H1 (cell line): ENCODE measurements at regions not wholly inside any gene's neighbourhood (a gene's known extent, or its start where the extent isn't known, plus 50 kb on each side); places are given as distances from the start of the nearest gene placed in this dataset.

Source experiments
- CTCF ChIA-PET: fragments of 300-600 bp; sonication (Branson Sonifier 250); formaldehyde crosslinking; loops from one replicate; lab custom pipeline; 2021; ENCODE audit not compliant: partially characterized antibody; lab: Charles Lee
- POLR2A ChIA-PET: fragments of 300-600 bp; sonication (Branson Sonifier 250); formaldehyde crosslinking; loops from one replicate; lab custom pipeline; 2021; ENCODE audit warnings: inconsistent platforms; ENCODE audit not compliant: partially characterized antibody; lab: Charles Lee
- DNase-seq, 2 experiments: peaks; one replicate each; pipeline versions ENCODE4 v3.0.0 to v3.0.0-alpha.2; 2010 to 2022; ENCODE audit warnings: low spot score in 2 of 2, low read depth in 1 of 2, mixed read lengths in 1 of 2
- FAIRE-seq: peaks from 2 replicates; lab custom pipeline; 2011; peaks lifted over from hg19 to GRCh38; lab: Jason Lieb, UNC
- H2AFZ ChIP-seq: 2 replicates; pipeline ENCODE4 v1.8.1; 2012; ENCODE audit warnings: low read length, inconsistent platforms
- H2AK5ac ChIP-seq: 2 replicates; pipeline ENCODE4 v1.6.1; 2013; ENCODE audit warnings: low read depth, low read length
- H2BK120ac ChIP-seq: replicated peaks from 2 replicates; pipeline ENCODE3; 2013; ENCODE audit warnings: low read depth, low read length, inconsistent platforms
- H2BK12ac ChIP-seq: 2 replicates; pipeline ENCODE4 v1.6.1; 2013; ENCODE audit warnings: low read depth, low read length
- H2BK15ac ChIP-seq: 2 replicates; pipeline ENCODE4 v1.6.1; 2013; ENCODE audit warnings: low read length
- H2BK20ac ChIP-seq: 2 replicates; pipeline ENCODE4 v1.6.1; 2013; ENCODE audit warnings: low read length
- H2BK5ac ChIP-seq: 2 replicates; pipeline ENCODE4 v1.6.1; 2013; ENCODE audit warnings: low read depth, low read length
- H3K14ac ChIP-seq: 2 replicates; pipeline ENCODE4 v1.6.1; 2013; ENCODE audit warnings: inconsistent platforms; ENCODE audit not compliant: insufficient read length
- H3K18ac ChIP-seq: 2 replicates; pipeline ENCODE4 v1.6.1; 2013; ENCODE audit warnings: low read length; ENCODE audit errors: extremely low read depth
- H3K23ac ChIP-seq: 2 replicates; pipeline ENCODE4 v1.6.1; 2013; ENCODE audit warnings: inconsistent platforms; ENCODE audit not compliant: insufficient read length
- H3K23me2 ChIP-seq: 2 replicates; pipeline ENCODE4 v1.6.1; 2013; ENCODE audit warnings: low read depth, low read length
- H3K27ac ChIP-seq: 2 replicates; pipeline ENCODE4 v1.6.1; 2011; ENCODE audit warnings: low read depth, low read length, inconsistent platforms
- H3K27me3 ChIP-seq, 4 experiments: replicated peaks in 1 of 4; 1 replicate in 1 of 4; 2 replicates in 3 of 4; pipeline versions ENCODE4 v1.6.1 to v1.8.1; 2011 to 2013; ENCODE audit warnings: low read length in 3 of 4, mild to moderate bottlenecking in 3 of 4, inconsistent platforms in 2 of 4, mixed read lengths in 2 of 4, moderate library complexity in 1 of 4; ENCODE audit not compliant: control insufficient read depth in 3 of 4, insufficient read depth in 3 of 4; ENCODE audit errors: extremely low read depth in 1 of 4
- H3K36me3 ChIP-seq, 4 experiments: 2 replicates each; pipeline versions ENCODE4 v1.6.1 to v1.8.1; 2011 to 2013; ENCODE audit warnings: mild to moderate bottlenecking in 4 of 4, low read length in 3 of 4, moderate library complexity in 2 of 4, control low read depth in 1 of 4, inconsistent platforms in 1 of 4; ENCODE audit not compliant: insufficient read depth in 4 of 4, control insufficient read depth in 2 of 4
- H3K4ac ChIP-seq: replicated peaks from 2 replicates; pipeline ENCODE3; 2013; ENCODE audit warnings: low read length, low read depth, mixed read lengths, inconsistent platforms; ENCODE audit not compliant: insufficient read length
- H3K4me1 ChIP-seq, 4 experiments: replicated peaks in 1 of 4; 1 replicate in 1 of 4; 2 replicates in 3 of 4; pipeline versions ENCODE4 v1.6.1 to v1.8.1; 2011 to 2013; ENCODE audit warnings: low read length in 3 of 4, inconsistent platforms in 2 of 4, mixed read lengths in 1 of 4; ENCODE audit not compliant: insufficient read depth in 4 of 4, control insufficient read depth in 3 of 4
- H3K4me2 ChIP-seq, 2 experiments: 2 replicates each; pipeline versions ENCODE4 v1.6.1 to v1.8.1; 2011 to 2013; ENCODE audit warnings: low read depth in 2 of 2, low read length in 2 of 2, control low read depth in 1 of 2, inconsistent platforms in 1 of 2, mild to moderate bottlenecking in 1 of 2; ENCODE audit not compliant: insufficient read depth in 1 of 2
- H3K4me3 ChIP-seq, 4 experiments: fragments of 200-600, 300-600 bp in 1 of 4; sonication (generic), shearing (Covaris generic), sonication (Bioruptor Twin) in 1 of 4; 2 replicates each; pipeline versions ENCODE4 v1.5.1 to v1.8.1; 2011 to 2016; ENCODE audit warnings: low read length in 4 of 4, low read depth in 3 of 4, control low read depth in 2 of 4, inconsistent platforms in 2 of 4, mild to moderate bottlenecking in 2 of 4, mixed read lengths in 1 of 4, moderate library complexity in 1 of 4; ENCODE audit not compliant: insufficient read depth in 2 of 4; ENCODE audit errors: extremely low read depth in 1 of 4
- H3K56ac ChIP-seq: replicated peaks from 2 replicates; pipeline ENCODE3; 2013; ENCODE audit warnings: low read depth, mild to moderate bottlenecking, mixed read lengths, low read length, inconsistent platforms; ENCODE audit not compliant: insufficient read length
- H3K79me1 ChIP-seq: 2 replicates; pipeline ENCODE4 v1.6.1; 2013; ENCODE audit warnings: low read depth, low read length, control low read depth
- H3K79me2 ChIP-seq, 2 experiments: 2 replicates each; pipeline versions ENCODE4 v1.6.1 to v1.8.1; 2012 to 2013; ENCODE audit warnings: low read length in 2 of 2, mild to moderate bottlenecking in 2 of 2, inconsistent platforms in 1 of 2; ENCODE audit not compliant: insufficient read depth in 2 of 2, control insufficient read depth in 1 of 2
- H3K9ac ChIP-seq, 4 experiments: replicated peaks in 1 of 4; 1 replicate in 1 of 4; 2 replicates in 3 of 4; pipeline versions ENCODE4 v1.6.1 to v1.8.1; 2011 to 2013; ENCODE audit warnings: low read depth in 3 of 4, low read length in 3 of 4, control low read depth in 2 of 4, mild to moderate bottlenecking in 2 of 4, moderate library complexity in 2 of 4, inconsistent platforms in 1 of 4; ENCODE audit errors: extremely low read depth in 1 of 4
- H3K9me3 ChIP-seq, 2 experiments: 2 replicates each; pipeline versions ENCODE4 v1.6.1 to v1.8.1; 2012 to 2013; ENCODE audit warnings: mild to moderate bottlenecking in 2 of 2, moderate library complexity in 2 of 2, control low read depth in 1 of 2, inconsistent platforms in 1 of 2, low read depth in 1 of 2, low read length in 1 of 2, mixed read lengths in 1 of 2; ENCODE audit not compliant: insufficient read depth in 2 of 2
- H4K20me1 ChIP-seq, 2 experiments: replicated peaks in 1 of 2; 2 replicates each; pipeline versions ENCODE3 to v1.8.1; 2011 to 2013; ENCODE audit warnings: inconsistent platforms in 2 of 2, low read length in 2 of 2, mild to moderate bottlenecking in 1 of 2; ENCODE audit not compliant: insufficient read depth in 2 of 2, control insufficient read depth in 1 of 2
- H4K5ac ChIP-seq: 2 replicates; pipeline ENCODE4 v1.6.1; 2013; ENCODE audit warnings: low read length, low read depth, mixed read lengths, inconsistent platforms; ENCODE audit not compliant: insufficient read length
- H4K8ac ChIP-seq: 2 replicates; pipeline ENCODE4 v1.8.0; 2013; ENCODE audit warnings: mild to moderate bottlenecking, moderate library complexity, low read length, inconsistent platforms; ENCODE audit not compliant: insufficient read depth; ENCODE audit errors: extremely low read depth
- H4K91ac ChIP-seq: replicated peaks from 2 replicates; pipeline ENCODE3; 2013; ENCODE audit warnings: low read length, mixed read lengths, inconsistent platforms; ENCODE audit not compliant: insufficient read length
- CEBPB ChIP-seq: IDR thresholded peaks from 2 replicates; pipeline ENCODE4 v1.6.1; 2012; ENCODE audit warnings: low read depth, low read length
- KDM1A ChIP-seq: fragments of 200-600, 300-600 bp; sonication (generic); IDR thresholded peaks from 2 replicates; pipeline ENCODE4 v1.7.1; 2016; ENCODE audit warnings: mild to moderate bottlenecking, low read length, borderline replicate concordance
- WGBS, 2 experiments: shearing (Covaris generic) in 1 of 2; methylation state at CpG; one replicate each; pipeline versions ENCODE4 v1.1.6 to v1.1.7; 2013 to 2015; ENCODE audit warnings: low lambda C conversion rate in 2 of 2, mixed read lengths in 2 of 2, inconsistent platforms in 1 of 2, low coverage in 1 of 2, missing lambda C conversion rate in 1 of 2; ENCODE audit not compliant: insufficient replicate concordance in 2 of 2, insufficient coverage in 1 of 2, insufficient read length in 1 of 2; ENCODE audit errors: extremely low coverage in 1 of 2, missing lambda C conversion rate in 1 of 2; 5-methylcytosine and 5-hydroxymethylcytosine counted together

DNA sequence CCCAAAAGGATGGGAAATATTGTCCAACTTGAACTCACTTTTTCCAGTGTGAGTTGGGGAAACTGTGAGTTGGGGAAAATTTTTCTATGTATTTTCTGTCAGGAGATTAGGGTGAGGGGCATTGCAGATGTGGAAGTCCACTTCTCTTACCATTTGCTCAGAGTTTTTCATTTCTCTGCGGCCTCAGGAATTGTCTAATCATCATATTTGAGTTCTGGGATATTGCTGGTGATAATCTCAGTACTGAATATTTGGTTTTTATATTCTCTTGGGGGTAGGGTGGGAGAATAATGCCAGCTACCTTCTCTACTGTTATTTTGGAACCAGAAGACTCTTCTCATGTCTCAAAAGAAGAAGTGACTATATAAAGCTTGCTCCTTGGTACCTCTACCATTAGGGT lies 141.3 kb upstream of the SLC13A1 start:
- Histone ChIP-seq H2BK12ac (no peak overlapping the region), H3K36me3 (no peaks in the 10 kb centered on the region), H3K79me1 (no peaks in the 10 kb centered on the region), H3K79me2 (no peaks in the 10 kb centered on the region), H2BK20ac (no peak overlapping the region), H3K4ac (no peak overlapping the region), H3K27me3 (no peaks in the 10 kb centered on the region), H4K20me1 (no peaks in the 10 kb centered on the region), H4K5ac (no peak overlapping the region), H3K56ac (no peak overlapping the region), H3K14ac (no peak overlapping the region), H2BK120ac (no peak overlapping the region), H2AFZ (no peak overlapping the region), H4K91ac (no peak overlapping the region), H2AK5ac (no peak overlapping the region), H3K9ac (no peak overlapping the region), H3K4me1 (no peaks in the 10 kb centered on the region), H3K18ac (no peak overlapping the region), H3K9me3 (no peaks in the 10 kb centered on the region), H3K27ac (no peak overlapping the region), H3K4me2 (no peak overlapping the region), H4K8ac (no peak overlapping the region), H2BK5ac (no peak overlapping the region), H3K23me2 (no peaks in the 10 kb centered on the region), H3K23ac (no peak overlapping the region), H3K4me3 (no peak overlapping the region), H2BK15ac (no peak overlapping the region)
- DNase-seq (no peak), FAIRE-seq (no peak)
- 93% methylated on average over 1 of the region's 1 CpG; no CpG with 5 or more reads in 1 of the 2 experiments for WGBS, 2 experiments
- CTCF ChIA-PET: interaction anchor here (0.5 to 1.5 kb wide), 2 partner anchors 26 to 1957 kb away, joined by 3 read pairs; no protein-coding TSS in a partner anchor
- POLR2A ChIA-PET: no interaction called here
- TF ChIP-seq KDM1A (no peak), CEBPB (no peak)
